Gastrocnemius medialis (tissue), 4 donors: ENCODE measurements at regions not wholly inside any gene's neighbourhood (a gene's known extent, or its start where the extent isn't known, plus 50 kb on each side); places are given as distances from the start of the nearest gene placed in this dataset.

ENCODE experiments used
- CTCF ChIP-seq, 5 experiments: fragments of 450-650 bp in 3 of 5; fragments of 200-600 bp in 2 of 5; sonication (generic) in 2 of 5; IDR thresholded peaks in 4 of 5; conservative IDR thresholded peaks in 1 of 5; 1 replicate in 4 of 5; 2 replicates in 1 of 5; pipeline ENCODE4 v1.5.1; 2016 to 2019; ENCODE audit warnings: antibody characterized with exemption in 5 of 5, mild to moderate bottlenecking in 3 of 5, moderate library complexity in 3 of 5
- POLR2A ChIP-seq, 2 donors: fragments of 450-650 bp; IDR thresholded peaks; one replicate each; pipeline ENCODE4 v1.6.1; 2017; ENCODE audit warnings: antibody characterized with exemption in 2 of 2, mild to moderate bottlenecking in 2 of 2, moderate library complexity in 2 of 2

GRCh38 chr11:101668236-101668635 is 84.4 kb upstream of the TRPC6 start:
- TF ChIP-seq CTCF (IDR thresholded peaks at IDR 0.05 in 4 of 5, conservative IDR thresholded peaks at IDR 0.05 in 1 of 5) (no peak), POLR2A (IDR thresholded peaks at IDR 0.05) (no peak)
